ENCODE measurements at regions not wholly inside any gene's neighbourhood (a gene's known extent, or its start where the extent isn't known, plus 50 kb on each side); places are given as distances from the start of the nearest gene placed in this dataset.

- DNase-seq (ENCODE audit: low spot score) = no peak
Observed at GRCh38 chr4:189022440-189023035, 883.3 kb downstream of the TRIML1 start.

GRCh38 chr4:189029976-189030504 lies 890.8 kb downstream of the TRIML1 start:
- DNase-seq (ENCODE audit: low spot score) = no peak

GRCh38 chr4:189032606-189033338 lies 893.5 kb downstream of the TRIML1 start:
- DNase-seq (ENCODE audit: low spot score) = no peak

GRCh38 chr4:189033801-189034347 lies 894.6 kb downstream of the TRIML1 start:
- no peak for DNase-seq (ENCODE audit: low spot score)

GRCh38 chr4:189035091-189035490 lies 895.9 kb downstream of the TRIML1 start:
- DNase-seq (ENCODE audit: low spot score) = no peak

GRCh38 chr4:189035654-189036053 lies 896.4 kb downstream of the TRIML1 start:
- DNase-seq (ENCODE audit: low spot score) = no peak

- no peak for DNase-seq (ENCODE audit: low spot score)
Observed at GRCh38 chr4:189036906-189037305, 897.7 kb downstream of the TRIML1 start.

GRCh38 chr4:189046642-189047041 lies 894.0 kb upstream of the FRG1 start:
- DNase-seq (ENCODE audit: low spot score) = no peak

GRCh38 chr4:189048119-189048518 lies 892.6 kb upstream of the FRG1 start:
- no peak for DNase-seq (ENCODE audit: low spot score)

GRCh38 chr4:189049682-189050081 lies 891.0 kb upstream of the FRG1 start:
- no peak for DNase-seq (ENCODE audit: low spot score)

- DNase-seq (ENCODE audit: low spot score) = no peak
Observed at GRCh38 chr4:189050643-189051042, 890.0 kb upstream of the FRG1 start.

GRCh38 chr4:189053621-189054020 lies 887.1 kb upstream of the FRG1 start:
- no peak for DNase-seq (ENCODE audit: low spot score)

- no peak for DNase-seq (ENCODE audit: low spot score)
Observed at GRCh38 chr4:189060104-189060503, 880.6 kb upstream of the FRG1 start.

- no peak for DNase-seq (ENCODE audit: low spot score)
Observed at GRCh38 chr4:189062047-189062820, 878.4 kb upstream of the FRG1 start.

- DNase-seq (ENCODE audit: low spot score) = no peak
Observed at GRCh38 chr4:189069772-189070171, 870.9 kb upstream of the FRG1 start.

- no peak for DNase-seq (ENCODE audit: low spot score)
Observed at GRCh38 chr4:189071241-189071640, 869.4 kb upstream of the FRG1 start.

GRCh38 chr4:189073739-189074138 lies 866.9 kb upstream of the FRG1 start:
- DNase-seq (ENCODE audit: low spot score) = no peak

GRCh38 chr4:189081826-189082225 lies 858.8 kb upstream of the FRG1 start:
- DNase-seq (ENCODE audit: low spot score) = no peak

GRCh38 chr4:189083769-189084168 lies 856.9 kb upstream of the FRG1 start:
- DNase-seq (ENCODE audit: low spot score) = no peak

- DNase-seq (ENCODE audit: low spot score) = no peak
Observed at GRCh38 chr4:189084671-189085070, 856.0 kb upstream of the FRG1 start.

- no peak for DNase-seq (ENCODE audit: low spot score)
Observed at GRCh38 chr4:189087971-189088370, 852.7 kb upstream of the FRG1 start.

GRCh38 chr4:189088780-189089179 lies 851.9 kb upstream of the FRG1 start:
- no peak for DNase-seq (ENCODE audit: low spot score)

Data from globus pallidus (tissue), 1 donor.